Dedifferentiated amniotic fluid mesenchymal stem cell (primary cell): ENCODE measurements at regions not wholly inside any gene's neighbourhood (a gene's known extent, or its start where the extent isn't known, plus 50 kb on each side); places are given as distances from the start of the nearest gene placed in this dataset.
"Not testable (repeated sequence)": the region's sequence is repeated elsewhere in the genome, so short reads cannot be mapped to it uniquely, and the experiment has no call there.

Source experiments
- DNase-seq: peaks from one replicate; pipeline ENCODE4 v3.0.0-alpha.2; 2016; ENCODE audit errors: extremely low spot score

- no peak for DNase-seq
Observed at GRCh38 chr5:113652161-113652560, 138.7 kb downstream of the YTHDC2 start.

- DNase-seq: no peak
Observed at GRCh38 chr5:113654828-113655227, 141.3 kb downstream of the YTHDC2 start.

GRCh38 chr5:113660206-113660605 lies 146.7 kb downstream of the YTHDC2 start:
- no peak for DNase-seq

- DNase-seq: no peak
Observed at GRCh38 chr5:113660706-113661250, 147.3 kb downstream of the YTHDC2 start.

GRCh38 chr5:113663879-113664541 lies 150.5 kb downstream of the YTHDC2 start:
- DNase-seq: no peak

GRCh38 chr5:113673041-113673440 lies 159.5 kb downstream of the YTHDC2 start:
- no peak for DNase-seq

GRCh38 chr5:113675166-113675565 lies 161.7 kb downstream of the YTHDC2 start:
- no peak for DNase-seq

- DNase-seq: no peak
Observed at GRCh38 chr5:113678202-113678601, 164.7 kb downstream of the YTHDC2 start.

- DNase-seq: peak; percentile 38
Observed at GRCh38 chr5:113678924-113679575, 165.6 kb downstream of the YTHDC2 start.

GRCh38 chr5:113680534-113680933 lies 167.0 kb downstream of the YTHDC2 start:
- no peak for DNase-seq

GRCh38 chr5:113682497-113683136 lies 169.1 kb downstream of the YTHDC2 start:
- no peak for DNase-seq

GRCh38 chr5:113683211-113683610 lies 169.7 kb downstream of the YTHDC2 start:
- no peak for DNase-seq

GRCh38 chr5:113686599-113686998 lies 173.1 kb downstream of the YTHDC2 start:
- no peak for DNase-seq

- no peak for DNase-seq
Observed at GRCh38 chr5:113689647-113690046, 176.2 kb downstream of the YTHDC2 start.

GRCh38 chr5:113692466-113692865 lies 179.0 kb downstream of the YTHDC2 start:
- DNase-seq: no peak

GRCh38 chr5:113692891-113693457 lies 179.5 kb downstream of the YTHDC2 start:
- no peak for DNase-seq

- no peak for DNase-seq
Observed at GRCh38 chr5:113693701-113694100, 180.2 kb downstream of the YTHDC2 start.

GRCh38 chr5:113694576-113694975 lies 181.1 kb downstream of the YTHDC2 start:
- no peak for DNase-seq

- no peak for DNase-seq
Observed at GRCh38 chr5:113703266-113703665, 189.8 kb downstream of the YTHDC2 start.

GRCh38 chr5:113705657-113706056 lies 192.2 kb downstream of the YTHDC2 start:
- no peak for DNase-seq

GRCh38 chr5:113713051-113713450 lies 199.6 kb downstream of the YTHDC2 start:
- DNase-seq: no peak

- DNase-seq: not testable (repeated sequence)
Observed at GRCh38 chr5:113715921-113716320, 202.4 kb downstream of the YTHDC2 start.
